HPDE6-E6E7 (cell line): ENCODE measurements at regions not wholly inside any gene's neighbourhood (a gene's known extent, or its start where the extent isn't known, plus 50 kb on each side); places are given as distances from the start of the nearest gene placed in this dataset.
"Not testable (repeated sequence)": the region's sequence is repeated elsewhere in the genome, so short reads cannot be mapped to it uniquely, and the experiment has no call there.

ENCODE experiments used
- DNase-seq: peaks from one replicate; pipeline ENCODE4 v3.0.0; 2011; ENCODE audit warnings: missing footprints; ENCODE audit errors: extremely low spot score

DNA sequence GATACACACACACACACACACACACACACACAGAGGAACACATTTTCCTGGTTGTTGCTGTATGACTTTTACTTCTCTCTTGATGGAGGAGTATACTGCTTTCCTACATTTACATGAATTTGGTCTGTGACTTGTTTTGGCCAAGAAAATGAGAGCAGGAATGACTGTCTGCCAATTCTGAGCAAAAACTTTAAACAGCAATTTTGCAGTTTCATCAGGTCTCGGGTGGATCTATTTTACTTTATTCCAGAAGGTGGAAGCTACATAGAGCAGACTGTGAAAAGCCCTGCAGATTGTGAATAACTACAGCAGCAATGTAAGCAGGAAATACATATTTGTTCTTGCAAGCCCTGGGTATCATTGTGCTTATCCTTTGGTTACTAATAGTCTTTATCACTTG, 1350.0 kb upstream of the EPHA6 start:
- no peak for DNase-seq

DNA sequence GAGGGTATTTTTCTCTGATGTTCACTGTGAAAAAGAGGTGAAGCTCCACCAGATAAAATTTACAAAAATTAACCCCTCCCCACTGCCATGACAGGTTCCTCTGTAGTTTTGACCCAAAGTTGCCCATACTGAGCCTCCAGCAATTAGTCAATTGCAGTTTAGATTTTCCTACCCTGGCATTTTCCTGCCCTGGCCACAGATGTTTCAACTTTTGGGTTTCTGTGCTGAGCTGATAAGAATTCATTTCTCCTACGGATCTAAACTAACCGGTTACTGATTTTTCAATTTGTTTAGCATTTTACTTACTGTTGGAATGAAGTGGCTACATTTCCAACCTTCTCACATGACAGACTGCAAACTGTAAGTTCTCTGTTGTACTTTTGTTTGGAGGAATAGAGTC, 1346.1 kb upstream of the EPHA6 start:
- no peak for DNase-seq

DNA sequence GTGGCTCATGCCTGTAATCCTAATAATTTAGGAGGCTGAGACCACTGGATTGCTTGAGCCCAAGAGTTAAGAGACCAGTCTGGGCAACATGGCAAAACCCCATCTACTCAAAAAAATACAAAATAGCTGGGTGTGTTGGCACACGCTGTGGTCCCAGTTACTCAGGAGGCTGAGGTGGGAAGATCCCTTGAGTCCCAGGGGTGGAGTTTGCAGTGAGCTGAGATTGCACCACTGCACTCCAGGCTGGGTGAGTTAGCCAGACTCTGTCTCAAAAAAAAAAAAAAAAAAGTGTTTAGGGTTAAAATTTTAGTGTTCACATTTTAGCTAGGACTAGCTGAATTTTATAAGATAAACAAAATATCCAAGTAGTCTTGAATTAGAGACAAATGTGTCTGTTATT, 1340.1 kb upstream of the EPHA6 start:
- no peak for DNase-seq

GRCh38 chr3:95476534-95476933, 1337.9 kb upstream of the EPHA6 start:
- no peak for DNase-seq

DNA sequence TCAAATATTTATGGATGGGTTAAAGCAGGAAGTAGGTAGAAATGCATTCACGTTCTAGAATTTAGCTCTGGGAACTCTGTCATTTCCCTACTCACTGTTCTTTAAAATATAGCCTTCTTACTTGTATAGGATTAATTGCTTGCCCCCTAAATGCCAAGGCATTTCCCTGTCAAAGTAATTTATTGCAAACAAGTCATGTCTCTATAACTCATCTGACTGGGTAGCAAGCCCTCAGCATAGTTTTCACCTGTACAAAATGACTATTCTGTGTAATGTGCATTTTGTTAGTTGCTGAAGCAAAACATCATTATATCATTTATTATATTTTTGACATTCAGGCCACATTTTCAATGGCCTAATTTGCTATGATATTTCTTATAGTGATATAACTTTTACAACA, 1308.2 kb upstream of the EPHA6 start:
- no peak for DNase-seq

DNA sequence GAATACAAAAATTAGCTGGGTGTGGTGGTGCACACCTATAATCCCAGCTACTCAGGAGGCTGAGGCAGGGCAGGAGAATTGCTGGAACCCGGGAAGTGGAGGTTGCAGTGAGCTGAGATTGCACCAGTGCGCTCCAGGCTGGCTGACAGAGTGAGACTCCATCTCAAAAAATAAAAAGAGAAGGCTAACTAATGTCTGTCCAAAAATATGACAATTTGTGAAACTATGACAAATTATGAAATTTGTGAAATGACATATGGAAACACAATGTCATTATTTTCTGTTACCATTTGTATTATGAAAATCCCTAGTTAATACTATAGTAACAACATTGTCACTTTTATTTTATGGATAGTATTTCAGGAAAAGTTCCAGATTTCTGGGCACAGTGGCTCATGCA, 1306.3 kb upstream of the EPHA6 start:
- no peak for DNase-seq

DNA sequence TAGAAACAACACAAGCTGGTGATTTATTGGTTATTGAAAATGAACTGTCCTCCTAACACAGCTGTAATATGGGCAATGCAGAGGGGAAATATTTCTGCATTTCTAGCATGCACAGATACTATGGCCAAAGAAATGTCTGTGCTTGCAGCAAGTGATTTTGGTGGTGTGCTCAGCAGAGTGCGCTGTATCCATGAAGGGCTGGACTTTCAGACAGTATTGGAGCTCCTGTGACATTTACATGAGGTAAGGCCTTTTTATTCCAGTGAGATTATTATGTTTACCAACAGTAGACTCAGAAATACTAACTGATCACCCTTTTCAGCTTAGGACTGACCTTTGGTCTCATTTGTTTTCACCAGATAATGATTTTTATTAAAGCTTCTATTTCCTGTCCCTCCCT, 1302.6 kb upstream of the EPHA6 start:
- DNase-seq: no peak

- DNase-seq: no peak
These were observed 1300.1 kb upstream of the EPHA6 start for GRCh38 chr3:95514260-95514659.

GRCh38 chr3:95521396-95521795, 1293.0 kb upstream of the EPHA6 start:
- DNase-seq: no peak

DNA sequence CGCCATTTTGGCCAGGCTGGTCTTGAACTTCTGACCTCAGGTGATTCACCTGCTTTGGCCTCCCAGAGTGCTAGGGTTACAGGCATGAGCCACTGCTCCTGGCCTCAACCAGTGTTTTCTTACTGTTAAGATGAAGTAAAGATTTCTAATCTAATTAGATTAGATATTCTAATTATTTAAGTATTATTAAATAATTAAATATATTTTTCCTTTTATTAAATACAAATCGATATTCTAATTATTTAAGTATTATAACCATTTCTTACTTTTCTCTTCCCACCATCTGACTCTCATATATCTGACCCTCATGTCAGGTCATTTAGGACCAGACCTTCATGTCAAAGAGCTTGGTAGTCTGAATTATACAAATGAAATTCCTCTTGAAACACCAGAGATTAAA, 1291.9 kb upstream of the EPHA6 start:
- no peak for DNase-seq

GRCh38 chr3:95539950-95540483, 1274.4 kb upstream of the EPHA6 start:
- no peak for DNase-seq

DNA sequence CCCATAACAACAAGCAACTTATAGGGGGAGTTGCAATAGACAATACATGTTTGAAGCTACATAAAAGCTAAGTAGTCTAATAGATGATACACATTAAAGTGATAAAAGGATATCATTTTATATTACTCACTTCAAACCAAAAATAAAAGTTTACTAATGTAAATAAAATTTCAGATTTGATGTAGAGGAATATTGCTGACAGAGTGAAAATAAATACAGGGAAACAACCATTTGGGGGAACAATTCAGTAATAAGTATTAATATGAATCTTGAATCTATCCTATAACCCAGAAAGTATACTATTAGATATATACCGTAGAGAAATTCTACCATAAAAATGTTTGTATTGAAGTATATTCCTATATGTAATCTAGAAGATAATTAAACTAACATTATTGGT, 1248.9 kb upstream of the EPHA6 start:
- no peak for DNase-seq

- no peak for DNase-seq
These were observed 1247.0 kb upstream of the EPHA6 start for GRCh38 chr3:95567346-95567745.

- peak; percentile 1 for DNase-seq
These were observed 1227.6 kb upstream of the EPHA6 start for GRCh38 chr3:95586754-95587153.

DNA sequence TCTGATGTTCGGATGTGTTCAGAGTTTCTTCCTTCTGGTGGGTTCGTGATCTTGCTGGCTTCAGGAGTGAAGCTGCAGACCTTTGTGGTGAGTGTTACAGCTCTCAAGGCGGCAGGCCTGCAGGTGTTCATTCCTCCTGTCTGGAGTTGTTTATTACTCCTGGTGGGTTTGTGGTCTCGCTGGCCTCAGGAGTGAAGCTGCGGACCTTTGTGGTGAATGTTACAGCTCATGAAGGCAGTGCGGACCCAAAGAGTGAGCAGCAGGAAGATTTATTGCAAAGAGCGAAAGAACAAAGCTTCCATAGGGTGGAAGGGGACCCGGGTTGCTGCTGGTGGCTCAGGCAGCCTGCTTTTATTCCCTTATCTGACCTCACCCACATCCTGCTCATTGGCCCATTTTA, 1226.8 kb upstream of the EPHA6 start:
- DNase-seq: not testable (repeated sequence)

GRCh38 chr3:95588473-95588872, 1225.9 kb upstream of the EPHA6 start:
- DNase-seq: no peak

DNA sequence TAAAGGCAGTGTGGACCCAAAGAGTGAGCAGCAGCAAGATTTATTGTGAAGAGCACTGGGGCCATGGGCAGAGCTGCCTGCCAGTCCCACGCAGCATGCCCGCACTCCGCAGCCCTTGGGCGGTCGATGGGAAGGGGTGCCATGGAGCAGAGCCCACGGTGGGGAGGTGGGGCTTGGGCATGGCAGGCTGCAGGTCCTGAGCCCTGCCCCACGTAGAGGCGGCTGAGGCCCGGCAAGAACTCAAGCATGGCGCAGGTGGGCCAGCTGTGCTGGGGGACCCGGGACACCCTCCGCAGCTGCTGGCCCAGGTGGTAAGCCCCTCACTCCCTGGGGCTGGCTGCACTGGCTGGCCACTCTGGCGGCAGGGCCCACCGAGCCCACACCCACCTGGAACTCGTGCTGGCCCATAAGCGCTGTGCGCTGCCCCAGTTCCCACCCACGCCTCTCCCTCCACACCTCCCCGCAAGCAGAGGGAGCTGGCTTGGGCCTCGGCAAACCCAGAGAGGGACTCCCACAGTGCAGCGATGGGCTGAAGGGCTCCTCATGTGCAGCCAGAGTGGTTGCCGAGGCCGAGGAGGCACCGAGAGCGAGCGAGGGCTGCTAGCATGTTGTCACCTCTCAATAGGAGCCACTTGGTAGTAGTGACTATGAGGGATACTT, 1218.8 kb upstream of the EPHA6 start:
- DNase-seq: no peak

DNA sequence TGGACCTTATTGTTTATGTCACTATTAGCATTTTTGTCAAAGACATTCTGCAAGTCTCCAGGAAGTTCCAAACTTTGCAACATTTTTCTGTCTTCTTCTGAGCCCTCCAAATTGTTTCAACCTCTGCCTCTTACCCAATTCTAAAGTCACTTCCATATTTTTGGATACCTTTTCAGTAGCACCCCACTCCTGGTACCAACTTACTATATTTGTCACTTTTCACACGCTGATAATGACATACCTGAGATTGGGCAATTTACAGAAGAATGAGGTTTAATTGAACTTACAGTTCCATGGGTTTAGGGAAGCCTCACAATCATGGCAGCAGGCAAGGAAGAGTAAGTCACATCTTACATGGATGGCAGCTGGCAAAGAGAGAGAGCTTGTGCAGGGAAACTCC, 1206.5 kb upstream of the EPHA6 start:
- DNase-seq: no peak

DNA sequence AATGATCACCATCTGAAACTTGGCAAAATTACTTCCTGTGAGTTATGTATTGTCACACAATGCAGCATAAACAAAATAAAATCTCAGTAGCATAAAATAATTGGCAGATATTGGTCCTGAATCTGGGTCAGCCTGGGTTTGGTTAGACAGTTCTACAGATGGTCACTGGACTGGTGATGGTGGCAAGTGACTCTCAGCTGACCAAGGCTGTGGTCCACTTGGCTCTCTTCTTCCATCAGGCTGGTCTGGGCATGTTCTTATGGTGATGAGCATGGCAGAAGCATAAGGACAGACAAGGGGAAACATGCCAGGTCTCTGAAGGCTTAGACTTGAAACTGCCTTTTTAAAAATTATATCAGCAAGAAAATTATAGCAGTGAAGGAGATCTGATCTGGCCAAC, 1205.0 kb upstream of the EPHA6 start:
- DNase-seq: no peak

DNA sequence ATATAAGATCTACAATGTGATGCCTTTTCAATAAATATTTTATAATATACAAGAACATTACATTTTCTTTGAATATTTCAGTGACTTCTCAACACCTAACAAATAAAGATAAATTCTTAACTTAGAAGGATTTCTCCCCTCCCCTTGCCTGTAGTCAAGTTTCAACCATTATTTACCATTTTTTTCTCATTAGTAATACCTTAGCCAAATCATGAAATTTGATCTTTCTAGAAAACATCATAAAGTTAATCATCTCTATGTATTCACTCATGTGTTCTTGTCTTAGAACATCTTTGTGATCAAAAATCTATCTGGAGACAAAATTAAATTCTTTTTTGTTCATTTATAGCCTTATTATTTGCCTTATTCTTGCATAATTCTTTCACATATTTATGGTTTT, 1201.8 kb upstream of the EPHA6 start:
- no peak for DNase-seq

- no peak for DNase-seq
These were observed 1200.4 kb upstream of the EPHA6 start for GRCh38 chr3:95613993-95614392.

- no peak for DNase-seq
These were observed 1198.6 kb upstream of the EPHA6 start for GRCh38 chr3:95615592-95616310.

DNA sequence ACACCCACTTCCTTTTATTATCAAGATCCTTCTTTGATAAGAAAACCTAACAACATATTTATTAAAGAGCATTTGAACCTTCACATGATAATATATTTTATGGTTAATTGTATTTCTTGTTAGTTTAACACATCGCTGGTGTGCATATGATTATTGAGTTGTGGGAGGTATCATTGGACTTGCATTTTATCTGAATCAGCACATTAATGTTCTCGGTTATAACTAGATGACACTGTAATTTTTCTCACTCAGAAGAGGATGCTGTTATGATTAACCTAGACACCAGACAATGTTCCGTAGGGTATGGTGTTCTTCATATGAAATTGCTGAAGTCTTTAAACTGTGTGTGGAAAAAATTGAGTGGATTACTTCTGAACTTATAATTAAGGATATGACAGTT, 1188.3 kb upstream of the EPHA6 start:
- no peak for DNase-seq

DNA sequence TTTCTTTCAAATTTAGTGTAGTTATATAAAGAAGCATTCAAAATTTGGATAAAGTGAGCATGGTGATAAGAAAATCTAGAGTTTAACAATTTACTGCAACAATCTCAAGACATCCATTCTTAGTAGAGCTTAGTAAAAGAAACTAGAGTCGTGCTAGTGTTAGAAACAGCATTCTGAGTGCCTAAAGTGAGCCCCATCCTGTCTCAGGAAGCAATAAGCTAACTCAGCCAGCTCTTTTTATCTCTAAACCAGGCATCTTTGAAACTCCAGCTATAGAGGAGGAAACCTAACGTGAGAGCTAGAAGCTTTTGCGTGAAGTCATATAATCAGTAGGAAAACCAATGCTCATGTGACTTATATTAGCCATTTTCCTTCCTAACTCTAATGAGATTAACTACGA, 1187.1 kb upstream of the EPHA6 start:
- no peak for DNase-seq
